T-helper 1 cell treated with Interleukin-12 subunit alpha and Interleukin-12 subunit beta and Interleukin-4 antibody, amounts not matched to agents 30 ng/mL and 1 ng/mL, for 36 hours (primary cell): ENCODE measurements at regions not wholly inside any gene's neighbourhood (a gene's known extent, or its start where the extent isn't known, plus 50 kb on each side); places are given as distances from the start of the nearest gene placed in this dataset.
"Not testable (repeated sequence)": the region's sequence is repeated elsewhere in the genome, so short reads cannot be mapped to it uniquely, and the experiment has no call there.

ENCODE experiments used
- intact Hi-C: fragments of 100-400 bp; cut with micrococcal nuclease; formaldehyde crosslinking; loops from one replicate; pipeline ENCODE4 v1.15.1; 2024

- intact Hi-C loops, result no loop called here
These were observed 150.3 kb upstream of the NPY start for GRCh38 chr7:24133691-24134090.

GRCh38 chr7:24134535-24134934 is 149.5 kb upstream of the NPY start:
- intact Hi-C loops, result no loop called here

GRCh38 chr7:24135003-24135817 is 148.8 kb upstream of the NPY start:
- intact Hi-C loops, result no loop called here

- intact Hi-C loops, result no loop called here
These were observed 146.7 kb upstream of the NPY start for GRCh38 chr7:24137338-24137737.

- intact Hi-C loops, result no loop called here
These were observed 145.6 kb upstream of the NPY start for GRCh38 chr7:24138343-24138742.

- intact Hi-C loops, result no loop called here
These were observed 144.0 kb upstream of the NPY start for GRCh38 chr7:24140001-24140400.

- intact Hi-C loops, result no loop called here
These were observed 142.0 kb upstream of the NPY start for GRCh38 chr7:24141874-24142509.

GRCh38 chr7:24143547-24143946 is 140.4 kb upstream of the NPY start:
- intact Hi-C loops, result no loop called here

- intact Hi-C loops, result no loop called here
These were observed 132.0 kb upstream of the NPY start for GRCh38 chr7:24151944-24152343.

- intact Hi-C loops, result no loop called here
These were observed 131.6 kb upstream of the NPY start for GRCh38 chr7:24152356-24152755.

GRCh38 chr7:24152877-24153472 is 131.0 kb upstream of the NPY start:
- intact Hi-C loops, result no loop called here

- intact Hi-C loops, result no loop called here
These were observed 126.3 kb upstream of the NPY start for GRCh38 chr7:24157666-24158065.

GRCh38 chr7:24158975-24159374 is 125.0 kb upstream of the NPY start:
- intact Hi-C loops, result no loop called here

GRCh38 chr7:24164401-24164800 is 119.6 kb upstream of the NPY start:
- intact Hi-C loops, result no loop called here

- intact Hi-C loops, result no loop called here
These were observed 114.8 kb upstream of the NPY start for GRCh38 chr7:24169077-24169624.

GRCh38 chr7:24171951-24172350 is 112.0 kb upstream of the NPY start:
- intact Hi-C loops, result not testable (repeated sequence)

- intact Hi-C loops, result no loop called here
These were observed 111.1 kb upstream of the NPY start for GRCh38 chr7:24172856-24173255.

- intact Hi-C loops, result no loop called here
These were observed 108.4 kb upstream of the NPY start for GRCh38 chr7:24175603-24176002.

- intact Hi-C loops, result no loop called here
These were observed 105.0 kb upstream of the NPY start for GRCh38 chr7:24178811-24179570.

GRCh38 chr7:24191362-24191761 is 92.6 kb upstream of the NPY start:
- intact Hi-C loops, result no loop called here

GRCh38 chr7:24192053-24192452 is 91.9 kb upstream of the NPY start:
- intact Hi-C loops, result no loop called here

- intact Hi-C loops, result no loop called here
These were observed 91.3 kb upstream of the NPY start for GRCh38 chr7:24192691-24193090.
